ENCODE measurements at regions not wholly inside any gene's neighbourhood (a gene's known extent, or its start where the extent isn't known, plus 50 kb on each side); places are given as distances from the start of the nearest gene placed in this dataset.

GRCh38 chr19:28397800-28398199 lies 815.2 kb downstream of the UQCRFS1 start:
- no peak overlapping the region for H3K4me2 ChIP-seq (ENCODE audit: insufficient read depth, insufficient read length, low read length)
- peaks cover 0 to 3% of the 10 kb centered on the region in 2 experiments; a peak in 1 of 5 replicates for H3K9me3 Mint-ChIP-seq
- no peaks in the 10 kb centered on the region for H4K20me1 ChIP-seq (ENCODE audit: control insufficient read depth, insufficient read depth, insufficient read length)
- H3K4me1 ChIP-seq (ENCODE audit: insufficient read depth, low read length) = peaks cover 7% of the 10 kb centered on the region; the same call in 1 of the 2 replicates
- H2BK15ac ChIP-seq (ENCODE audit: low read depth, low read length) = no peak overlapping the region
- no peak overlapping the region for H4K5ac ChIP-seq (ENCODE audit: insufficient read length, low read depth, low read length)
- no peak for TF ChIP-seq CTCF (conservative IDR thresholded peaks at IDR 0.05)
- H3K4me1 Mint-ChIP-seq = peaks cover 35 to 47% of the 10 kb centered on the region in 2 experiments
- H3K79me2 ChIP-seq (ENCODE audit: insufficient read depth, low read length) = no peaks in the 10 kb centered on the region
- no peak for DNase-seq
- H3T11ph ChIP-seq (ENCODE audit: low read length) = no peak overlapping the region
- no peak overlapping the region for H3K4me3 Mint-ChIP-seq
- no CpG with 5 or more reads among the region's 5 CpGs for WGBS (ENCODE audit: extremely low coverage, insufficient read length, low lambda C conversion rate)
- no peak overlapping the region for H3K23ac ChIP-seq (ENCODE audit: insufficient read length, low read depth, low read length)
- no peaks in the 10 kb centered on the region for H3K23me2 ChIP-seq (ENCODE audit: insufficient read length, low read depth, low read length, poor library complexity, severe bottlenecking)
- H3K27ac Mint-ChIP-seq = peak overlapping the region in 1 of 3 experiments; percentile 61; a peak in 1 of 7 replicates
- H3K79me1 ChIP-seq (ENCODE audit: insufficient read depth, low read depth, low read length, poor library complexity, severe bottlenecking) = no peaks in the 10 kb centered on the region
- H3K36me3 Mint-ChIP-seq (ENCODE audit: insufficient read depth in 1 of 3, low read depth in 3 of 3) = peaks cover 0 to 2% (median 0%) of the 10 kb centered on the region in 3 experiments; a peak in 1 of 7 replicates
- no peak overlapping the region for H3K4ac ChIP-seq (ENCODE audit: low read depth, low read length)
- H3K27ac ChIP-seq (ENCODE audit: insufficient read length, low read depth, low read length) = no peak overlapping the region
- no peak overlapping the region for H2BK5ac ChIP-seq (ENCODE audit: insufficient read length, low read length)
- no peaks in the 10 kb centered on the region for H3K9me3 ChIP-seq (ENCODE audit: control insufficient read depth, low read depth, low read length)
- no peak overlapping the region for H3K14ac ChIP-seq (ENCODE audit: insufficient read depth, low read length)
- H3K9ac ChIP-seq (ENCODE audit: extremely low read depth, insufficient read length, low read length) = no peak overlapping the region
- H2BK20ac ChIP-seq (ENCODE audit: low read depth, low read length, poor library complexity, severe bottlenecking) = no peak overlapping the region
- no peak overlapping the region for H2BK120ac ChIP-seq (ENCODE audit: low read depth, low read length, poor library complexity, severe bottlenecking)
- no peaks in the 10 kb centered on the region; the same call in 1 of the 2 replicates for H3K27me3 Mint-ChIP-seq (ENCODE audit: low read depth)
- no peak overlapping the region for H2BK12ac ChIP-seq (ENCODE audit: insufficient read length, low read depth, low read length)
- H3K18ac ChIP-seq (ENCODE audit: insufficient read length, low read depth, low read length) = no peak overlapping the region
- no peak overlapping the region for H3K56ac ChIP-seq (ENCODE audit: insufficient read length, low read depth, low read length)
- H4K91ac ChIP-seq (ENCODE audit: insufficient read length, low read depth, low read length) = no peak overlapping the region
- no peak overlapping the region for H2AK5ac ChIP-seq (ENCODE audit: insufficient read length, low read length)
- no peaks in the 10 kb centered on the region for H3K27me3 ChIP-seq (ENCODE audit: insufficient read depth, low read length)
- H2AFZ ChIP-seq (ENCODE audit: low read length) = no peak overlapping the region
- no peak overlapping the region for H4K8ac ChIP-seq (replicated peaks; ENCODE audit: insufficient read length, low read depth, low read length)
